GM23248 (cell line): ENCODE measurements at regions not wholly inside any gene's neighbourhood (a gene's known extent, or its start where the extent isn't known, plus 50 kb on each side); places are given as distances from the start of the nearest gene placed in this dataset.
"Not testable (repeated sequence)": the region's sequence is repeated elsewhere in the genome, so short reads cannot be mapped to it uniquely, and the experiment has no call there.

Source experiments
- EZH2 ChIP-seq: fragments of 200-600 bp; sonication (generic); IDR thresholded peaks from 2 replicates; pipeline ENCODE4 v1.6.1; 2018; ENCODE audit warnings: antibody characterized with exemption, mild to moderate bottlenecking; ENCODE audit not compliant: insufficient read depth, poor library complexity, severe bottlenecking
- EZH2phosphoT487 ChIP-seq: fragments of 200-600 bp; sonication (generic); IDR thresholded peaks from 2 replicates; pipeline ENCODE4 v1.6.1; 2018; ENCODE audit warnings: antibody characterized with exemption, moderate library complexity, mild to moderate bottlenecking, low read depth; ENCODE audit not compliant: insufficient read depth

- not testable (repeated sequence) for TF ChIP-seq EZH2, EZH2phosphoT487
Observed at GRCh38 chr14:37785298-37785697, 189.9 kb downstream of the TTC6 start.
